ENCODE measurements at regions not wholly inside any gene's neighbourhood (a gene's known extent, or its start where the extent isn't known, plus 50 kb on each side); places are given as distances from the start of the nearest gene placed in this dataset.

GRCh38 chr4:57291911-57292310 lies 181.7 kb upstream of the IGFBP7 start:
- no peak for TF ChIP-seq CTCF (conservative IDR thresholded peaks at IDR 0.05)
- Histone ChIP-seq H3K9ac (ENCODE audit: extremely low read depth, insufficient read length, low read length) (no peak overlapping the region), H3K14ac (ENCODE audit: insufficient read depth, low read length) (no peak overlapping the region), H3K4ac (ENCODE audit: low read depth, low read length) (no peak overlapping the region), H3K27ac (ENCODE audit: insufficient read length, low read depth, low read length) (no peak overlapping the region), H3K4me1 (ENCODE audit: insufficient read depth, low read length) (peaks cover 7% of the 10 kb centered on the region), H3K4me2 (ENCODE audit: insufficient read depth, insufficient read length, low read length) (no peak overlapping the region), H3K27me3 (ENCODE audit: insufficient read depth, low read length) (no peaks in the 10 kb centered on the region; the same call in 1 of the 2 replicates), H2BK15ac (ENCODE audit: low read depth, low read length) (no peak overlapping the region), H3K23me2 (ENCODE audit: insufficient read length, low read depth, low read length, poor library complexity, severe bottlenecking) (no peaks in the 10 kb centered on the region), H3K79me1 (ENCODE audit: insufficient read depth, low read depth, low read length, poor library complexity, severe bottlenecking) (no peaks in the 10 kb centered on the region), H2BK5ac (ENCODE audit: insufficient read length, low read length) (no peak overlapping the region), H3K56ac (ENCODE audit: insufficient read length, low read depth, low read length) (no peak overlapping the region), H3K9me3 (ENCODE audit: control insufficient read depth, low read depth, low read length) (no peaks in the 10 kb centered on the region), H2AFZ (ENCODE audit: low read length) (no peak overlapping the region), H3K18ac (ENCODE audit: insufficient read length, low read depth, low read length) (no peak overlapping the region), H4K91ac (ENCODE audit: insufficient read length, low read depth, low read length) (no peak overlapping the region), H2BK12ac (ENCODE audit: insufficient read length, low read depth, low read length) (no peak overlapping the region), H2AK5ac (ENCODE audit: insufficient read length, low read length) (no peak overlapping the region), H2BK120ac (ENCODE audit: low read depth, low read length, poor library complexity, severe bottlenecking) (no peak overlapping the region), H3T11ph (ENCODE audit: low read length) (no peak overlapping the region), H4K8ac (replicated peaks; ENCODE audit: insufficient read length, low read depth, low read length) (no peak overlapping the region), H2BK20ac (ENCODE audit: low read depth, low read length, poor library complexity, severe bottlenecking) (no peak overlapping the region), H4K20me1 (ENCODE audit: control insufficient read depth, insufficient read depth, insufficient read length) (no peaks in the 10 kb centered on the region), H4K5ac (ENCODE audit: insufficient read length, low read depth, low read length) (no peak overlapping the region), H3K79me2 (ENCODE audit: insufficient read depth, low read length) (no peaks in the 10 kb centered on the region), H3K23ac (ENCODE audit: insufficient read length, low read depth, low read length) (no peak overlapping the region)
- Mint-ChIP-seq H3K36me3 (ENCODE audit: insufficient read depth in 1 of 3, low read depth in 3 of 3) (peaks cover 0 to 16% (median 7%) of the 10 kb centered on the region in 3 experiments; a peak in 4 of 7 replicates), H3K4me3 (no peak overlapping the region), H3K4me1 (peaks cover 22 to 23% of the 10 kb centered on the region in 2 experiments), H3K27ac (no peak overlapping the region), H3K9me3 (peaks cover 9 to 16% of the 10 kb centered on the region in 2 experiments; a peak in 4 of 5 replicates), H3K27me3 (ENCODE audit: low read depth) (peaks cover 24% of the 10 kb centered on the region)
- WGBS (ENCODE audit: extremely low coverage, insufficient read length, low lambda C conversion rate): no CpG with 5 or more reads among the region's 3 CpGs
- no peak for DNase-seq
